Uterus (tissue), 3 donors: ENCODE measurements at regions not wholly inside any gene's neighbourhood (a gene's known extent, or its start where the extent isn't known, plus 50 kb on each side); places are given as distances from the start of the nearest gene placed in this dataset.
"Not testable (repeated sequence)": the region's sequence is repeated elsewhere in the genome, so short reads cannot be mapped to it uniquely, and the experiment has no call there.

ENCODE experiments used
- DNase-seq, 2 donors: peaks; one replicate each; pipeline ENCODE4 v3.0.0-alpha.2; 2019 to 2020
- H3K27ac ChIP-seq, 2 donors: fragments of 200-600 bp; sonication (generic); 1 replicate in 1 of 2; 2 replicates in 1 of 2; pipeline ENCODE4 v1.5.1; 2016 to 2018
- H3K27me3 ChIP-seq, 2 donors: fragments of 200-600 bp; sonication (generic); one replicate each; pipeline ENCODE4 v1.5.1; 2018 to 2019; ENCODE audit warnings: control low read depth in 1 of 2
- H3K36me3 ChIP-seq, 2 donors: fragments of 200-600 bp; sonication (generic); one replicate each; pipeline ENCODE4 v1.5.1; 2019; ENCODE audit warnings: control low read depth in 1 of 2
- H3K4me1 ChIP-seq, 2 donors: fragments of 200-600 bp; sonication (generic); one replicate each; pipeline ENCODE4 v1.5.1; 2018 to 2019; ENCODE audit warnings: control low read depth in 1 of 2
- H3K4me3 ChIP-seq, 2 donors: fragments of 200-600 bp; sonication (generic); 1 replicate in 1 of 2; 2 replicates in 1 of 2; pipeline ENCODE4 v1.5.1; 2018 to 2019; ENCODE audit warnings: mild to moderate bottlenecking in 1 of 2
- H3K9me3 ChIP-seq, 2 donors: fragments of 200-600 bp; sonication (generic); one replicate each; pipeline ENCODE4 v1.5.1; 2019; ENCODE audit warnings: control low read depth in 1 of 2
- CTCF ChIP-seq, 4 experiments: fragments of 200-600 bp in 2 of 4; fragments of 450-650 bp in 2 of 4; sonication (generic) in 2 of 4; IDR thresholded peaks; one replicate each; pipeline ENCODE4 v1.5.1; 2016 to 2019; ENCODE audit warnings: antibody characterized with exemption in 4 of 4, mild to moderate bottlenecking in 2 of 4, moderate library complexity in 1 of 4
- POLR2A ChIP-seq, 2 donors: fragments of 450-650 bp; IDR thresholded peaks; one replicate each; pipeline ENCODE4 v1.6.1; 2016; ENCODE audit warnings: antibody characterized with exemption in 2 of 2, mild to moderate bottlenecking in 1 of 2, moderate library complexity in 1 of 2
- intact Hi-C: fragments of 100-400 bp; cut with DNase I; formaldehyde crosslinking; loops from one replicate; pipeline ENCODE4 v1.15.1; 2023; ENCODE audit warnings: low total_unique reads
- donor health status: DM: yes; HTN: yes; CAD: no.

- H3K9me3 ChIP-seq, result no peaks in the 10 kb centered on the region
- no peaks in the 10 kb centered on the region for H3K27me3 ChIP-seq
- intact Hi-C loops, result no loop called here
- H3K4me3 ChIP-seq, result no peak overlapping the region
- H3K4me1 ChIP-seq, result no peaks in the 10 kb centered on the region
- TF ChIP-seq POLR2A (IDR thresholded peaks at IDR 0.05) (no peak), CTCF (IDR thresholded peaks at IDR 0.05) (no peak)
- no peak for DNase-seq
- H3K36me3 ChIP-seq, result no peaks in the 10 kb centered on the region
- no peak overlapping the region for H3K27ac ChIP-seq
Measured at GRCh38 chr4:38467296-38467695, 196.7 kb upstream of the KLF3 start.

GRCh38 chr4:38468339-38468866 lies 195.6 kb upstream of the KLF3 start:
- no peak overlapping the region for H3K27ac ChIP-seq
- DNase-seq, result no peak
- no peak overlapping the region for H3K4me3 ChIP-seq
- H3K4me1 ChIP-seq, result no peaks in the 10 kb centered on the region
- no peaks in the 10 kb centered on the region for H3K27me3 ChIP-seq
- H3K9me3 ChIP-seq, result no peaks in the 10 kb centered on the region
- H3K36me3 ChIP-seq, result no peaks in the 10 kb centered on the region
- TF ChIP-seq POLR2A (IDR thresholded peaks at IDR 0.05) (no peak), CTCF (IDR thresholded peaks at IDR 0.05) (no peak)
- intact Hi-C loops, result no loop called here

GRCh38 chr4:38469410-38469809 lies 194.6 kb upstream of the KLF3 start:
- Histone ChIP-seq H3K27ac (no peak overlapping the region), H3K36me3 (no peaks in the 10 kb centered on the region), H3K9me3 (no peaks in the 10 kb centered on the region), H3K4me1 (no peaks in the 10 kb centered on the region), H3K27me3 (no peaks in the 10 kb centered on the region), H3K4me3 (no peak overlapping the region)
- intact Hi-C loops, result no loop called here
- no peak for DNase-seq
- TF ChIP-seq POLR2A (IDR thresholded peaks at IDR 0.05), result no peak

- no peak for DNase-seq
- H3K27me3 ChIP-seq, result no peaks in the 10 kb centered on the region
- H3K4me1 ChIP-seq, result no peaks in the 10 kb centered on the region
- intact Hi-C loops, result no loop called here
- no peak overlapping the region for H3K27ac ChIP-seq
- no peaks in the 10 kb centered on the region for H3K36me3 ChIP-seq
- no peaks in the 10 kb centered on the region for H3K9me3 ChIP-seq
- no peak overlapping the region for H3K4me3 ChIP-seq
- no peak for TF ChIP-seq CTCF (IDR thresholded peaks at IDR 0.05)
- no peak for TF ChIP-seq POLR2A (IDR thresholded peaks at IDR 0.05)
Measured at GRCh38 chr4:38470735-38471262, 193.2 kb upstream of the KLF3 start.

- intact Hi-C loops, result no loop called here
- H3K4me1 ChIP-seq, result no peaks in the 10 kb centered on the region
- no peaks in the 10 kb centered on the region for H3K9me3 ChIP-seq
- no peaks in the 10 kb centered on the region for H3K27me3 ChIP-seq
- TF ChIP-seq CTCF (IDR thresholded peaks at IDR 0.05) (no peak), POLR2A (IDR thresholded peaks at IDR 0.05) (no peak)
- no peak for DNase-seq
- no peak overlapping the region for H3K27ac ChIP-seq
- H3K36me3 ChIP-seq, result no peaks in the 10 kb centered on the region
- H3K4me3 ChIP-seq, result no peak overlapping the region
Measured at GRCh38 chr4:38482696-38483095, 181.3 kb upstream of the KLF3 start.

- H3K4me1 ChIP-seq, H3K9me3 ChIP-seq, intact Hi-C loops, H3K4me3 ChIP-seq, DNase-seq, H3K27ac ChIP-seq, H3K27me3 ChIP-seq, H3K36me3 ChIP-seq: not testable (repeated sequence)
Measured at GRCh38 chr4:38483628-38484027, 180.4 kb upstream of the KLF3 start.
